GM19239 (cell line): ENCODE measurements at regions not wholly inside any gene's neighbourhood (a gene's known extent, or its start where the extent isn't known, plus 50 kb on each side); places are given as distances from the start of the nearest gene placed in this dataset.
A peak's percentile ranks its signal among the peaks of the same experiment; 100 is the strongest.
"Not testable (repeated sequence)": the region's sequence is repeated elsewhere in the genome, so short reads cannot be mapped to it uniquely, and the experiment has no call there.

Source experiments
- DNase-seq: peaks from one replicate; pipeline ENCODE4 v3.0.0; 2011; ENCODE audit warnings: low spot score; ENCODE audit not compliant: insufficient read length
- FAIRE-seq: peaks from 2 replicates; lab custom pipeline; 2011; peaks lifted over from hg19 to GRCh38; lab: Jason Lieb, UNC

GRCh38 chr2:94576486-94576885 lies 294.7 kb upstream of the TEKT4 start:
- FAIRE-seq, DNase-seq: not testable (repeated sequence)

- DNase-seq, FAIRE-seq: not testable (repeated sequence)
These were observed 294.1 kb upstream of the TEKT4 start for GRCh38 chr2:94577160-94577559.

- FAIRE-seq, DNase-seq: not testable (repeated sequence)
These were observed 292.0 kb upstream of the TEKT4 start for GRCh38 chr2:94579221-94579620.

- not testable (repeated sequence) for DNase-seq, FAIRE-seq
These were observed 288.0 kb upstream of the TEKT4 start for GRCh38 chr2:94583081-94583723.

GRCh38 chr2:94584569-94584968 lies 286.7 kb upstream of the TEKT4 start:
- DNase-seq, FAIRE-seq: not testable (repeated sequence)

GRCh38 chr2:94586032-94586982 lies 284.9 kb upstream of the TEKT4 start:
- DNase-seq = peak; percentile 14
- FAIRE-seq = not testable (repeated sequence)

- not testable (repeated sequence) for DNase-seq, FAIRE-seq
These were observed 284.2 kb upstream of the TEKT4 start for GRCh38 chr2:94587042-94587441.

- not testable (repeated sequence) for FAIRE-seq
These were observed 277.0 kb upstream of the TEKT4 start for GRCh38 chr2:94594019-94594836.

GRCh38 chr2:94595956-94596355 lies 275.3 kb upstream of the TEKT4 start:
- FAIRE-seq, DNase-seq: not testable (repeated sequence)

More at GRCh38 chr2:94594019-94594836, 277.0 kb upstream of the TEKT4 start:
- not testable (repeated sequence) for DNase-seq

GRCh38 chr2:94598075-94598713 lies 273.0 kb upstream of the TEKT4 start:
- not testable (repeated sequence) for DNase-seq, FAIRE-seq

GRCh38 chr2:94600929-94601328 lies 270.3 kb upstream of the TEKT4 start:
- not testable (repeated sequence) for FAIRE-seq, DNase-seq

GRCh38 chr2:94602466-94602865 lies 268.8 kb upstream of the TEKT4 start:
- DNase-seq (no peak), FAIRE-seq (no peak)

- DNase-seq (no peak), FAIRE-seq (no peak)
These were observed 249.1 kb upstream of the TEKT4 start for GRCh38 chr2:94622113-94622618.

- not testable (repeated sequence) for FAIRE-seq, DNase-seq
These were observed 242.3 kb upstream of the TEKT4 start for GRCh38 chr2:94628953-94629352.

- not testable (repeated sequence) for FAIRE-seq, DNase-seq
These were observed 229.8 kb upstream of the TEKT4 start for GRCh38 chr2:94641397-94641796.

- not testable (repeated sequence) for DNase-seq, FAIRE-seq
These were observed 219.1 kb upstream of the TEKT4 start for GRCh38 chr2:94652131-94652530.

- not testable (repeated sequence) for DNase-seq, FAIRE-seq
These were observed 201.4 kb upstream of the TEKT4 start for GRCh38 chr2:94669858-94670257.

GRCh38 chr2:94694236-94694635 lies 177.0 kb upstream of the TEKT4 start:
- FAIRE-seq, DNase-seq: not testable (repeated sequence)

GRCh38 chr2:94708982-94709381 lies 162.2 kb upstream of the TEKT4 start:
- DNase-seq, FAIRE-seq: not testable (repeated sequence)
